Ureter (tissue), 1 donor: ENCODE measurements at regions not wholly inside any gene's neighbourhood (a gene's known extent, or its start where the extent isn't known, plus 50 kb on each side); places are given as distances from the start of the nearest gene placed in this dataset.
"Not testable (repeated sequence)": the region's sequence is repeated elsewhere in the genome, so short reads cannot be mapped to it uniquely, and the experiment has no call there.

Experiments used
- DNase-seq: peaks from one replicate; pipeline ENCODE4 v3.0.0-alpha.2; 2020; ENCODE audit warnings: low spot score
- donor health status: DM: yes; HTN: yes; CAD: no.

DNA sequence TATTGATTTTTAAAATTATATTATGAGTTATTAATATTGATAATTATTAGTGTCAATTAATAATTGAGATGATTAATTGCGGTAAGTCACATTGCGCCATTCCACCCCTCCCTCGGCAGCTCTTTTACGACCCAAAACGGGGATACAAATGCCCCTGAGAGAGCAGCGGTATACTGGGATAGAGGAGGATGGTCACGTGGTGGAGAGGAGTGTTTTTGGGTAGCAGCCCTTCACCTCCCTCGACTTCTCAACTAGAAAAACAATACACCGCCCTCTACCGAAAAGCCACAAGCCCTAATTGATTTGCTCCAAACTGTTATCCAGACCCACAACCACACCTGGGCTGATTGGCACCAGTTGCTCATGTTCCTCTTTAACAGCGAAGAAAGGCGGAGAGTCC, 71.0 kb downstream of the DAPL1 start:
- DNase-seq, result not testable (repeated sequence)

DNA sequence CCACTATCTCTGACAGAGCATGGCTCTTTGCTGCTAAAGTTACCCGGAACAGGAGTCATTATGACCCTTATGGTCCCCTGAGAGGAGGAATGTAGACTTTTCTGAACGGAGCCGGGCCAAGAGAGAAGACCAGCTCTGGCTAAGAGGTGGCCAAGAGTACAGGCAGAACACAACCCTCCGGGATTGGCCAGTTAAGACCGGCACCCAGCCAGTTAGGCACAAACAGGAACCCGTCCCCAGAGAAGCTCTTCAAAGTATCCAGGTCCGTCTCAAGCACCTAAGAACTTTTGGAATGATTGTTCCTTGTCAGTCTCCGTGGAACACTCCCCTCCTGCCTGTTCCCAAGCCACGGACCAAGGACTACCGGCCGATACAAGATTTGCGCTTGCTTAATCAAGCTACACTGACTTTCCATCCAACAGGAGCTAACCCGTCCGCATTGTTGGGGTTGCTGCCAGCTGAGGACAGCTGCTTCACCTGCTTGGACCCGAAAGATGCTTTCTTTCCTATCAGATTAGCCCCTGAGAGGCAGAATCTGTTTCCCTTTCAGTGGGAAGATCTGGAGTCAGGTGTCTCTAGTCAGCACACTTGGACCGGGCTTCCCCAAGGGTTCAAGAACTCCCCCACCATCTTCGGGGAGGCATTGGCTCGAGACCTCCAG, 72.5 kb downstream of the DAPL1 start:
- DNase-seq, result not testable (repeated sequence)

DNA sequence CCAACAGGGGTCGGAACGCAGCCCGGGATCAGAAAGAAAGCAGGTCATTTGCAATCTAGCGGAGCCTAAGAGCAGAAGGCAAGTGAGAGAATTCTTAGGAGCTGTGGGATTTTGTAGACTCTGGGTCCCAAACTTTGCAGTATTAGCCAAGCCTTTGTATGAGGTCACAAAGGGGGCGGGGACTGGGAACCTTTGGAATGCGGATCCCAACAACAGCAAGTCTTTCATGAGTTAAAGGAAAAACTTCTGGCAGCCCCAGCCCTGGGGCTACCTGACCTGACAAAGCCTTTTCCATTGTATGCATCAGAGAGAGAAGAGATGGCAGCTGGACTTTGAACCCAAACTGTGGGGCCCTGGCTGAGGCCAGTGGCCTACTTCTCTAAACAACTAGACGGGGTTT, 73.3 kb downstream of the DAPL1 start:
- not testable (repeated sequence) for DNase-seq

DNA sequence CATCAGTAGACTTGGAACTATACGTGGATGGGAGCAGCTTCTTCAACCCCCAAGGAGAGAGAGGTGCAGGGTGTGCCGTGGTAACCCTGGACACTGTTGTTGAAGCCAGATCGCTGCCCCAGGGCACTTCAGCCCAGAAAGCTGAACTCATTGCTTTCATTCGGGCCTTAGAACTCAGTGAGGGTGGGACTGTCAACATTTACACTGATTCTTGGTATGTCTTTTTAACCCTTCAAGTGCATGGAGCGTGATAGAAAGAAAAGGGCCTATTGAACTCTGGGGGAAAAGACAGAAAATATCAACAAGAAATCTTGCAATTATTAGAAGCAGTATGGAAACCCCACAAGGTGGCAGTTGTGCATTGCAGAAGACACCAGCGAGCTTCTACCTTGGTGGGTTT, 74.0 kb downstream of the DAPL1 start:
- not testable (repeated sequence) for DNase-seq

DNA sequence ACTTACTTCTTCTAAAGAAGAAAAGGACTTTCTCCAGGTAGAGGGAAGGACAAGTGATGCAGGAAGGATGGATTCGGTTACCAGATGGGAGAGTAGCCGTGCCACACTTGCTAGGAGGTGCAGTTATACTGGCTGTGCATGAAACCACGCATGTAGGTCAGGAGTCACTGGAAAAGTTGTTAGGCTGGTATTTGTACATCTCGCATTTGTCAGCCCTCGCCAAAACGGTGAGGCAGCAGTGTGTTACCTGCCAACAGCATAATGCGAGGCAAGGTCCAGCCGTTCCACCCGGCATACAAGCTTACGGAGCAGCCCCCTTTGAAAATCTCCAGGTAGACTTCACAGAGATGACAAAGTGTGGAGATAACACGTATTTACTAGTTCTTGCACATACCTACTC, 74.5 kb downstream of the DAPL1 start:
- not testable (repeated sequence) for DNase-seq

DNA sequence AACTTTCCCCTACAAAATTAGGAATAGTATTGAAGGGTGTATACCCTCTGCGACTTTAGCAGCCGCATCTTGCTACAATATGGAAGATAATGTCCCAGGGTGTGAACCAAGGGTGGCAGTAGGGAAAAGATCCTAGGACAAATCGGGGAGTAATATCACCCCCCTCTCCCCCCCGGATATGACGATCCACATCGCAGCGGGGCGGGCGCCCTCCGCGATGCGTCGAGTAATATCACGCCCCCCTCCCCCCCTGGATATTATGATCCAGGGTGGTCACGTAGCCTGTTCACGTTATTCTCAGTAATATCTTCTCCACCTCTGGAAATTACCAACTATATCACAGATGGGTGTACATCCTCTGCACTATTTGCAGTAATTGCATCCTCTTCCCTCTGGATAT, 82.9 kb downstream of the DAPL1 start:
- DNase-seq, result no peak

DNA sequence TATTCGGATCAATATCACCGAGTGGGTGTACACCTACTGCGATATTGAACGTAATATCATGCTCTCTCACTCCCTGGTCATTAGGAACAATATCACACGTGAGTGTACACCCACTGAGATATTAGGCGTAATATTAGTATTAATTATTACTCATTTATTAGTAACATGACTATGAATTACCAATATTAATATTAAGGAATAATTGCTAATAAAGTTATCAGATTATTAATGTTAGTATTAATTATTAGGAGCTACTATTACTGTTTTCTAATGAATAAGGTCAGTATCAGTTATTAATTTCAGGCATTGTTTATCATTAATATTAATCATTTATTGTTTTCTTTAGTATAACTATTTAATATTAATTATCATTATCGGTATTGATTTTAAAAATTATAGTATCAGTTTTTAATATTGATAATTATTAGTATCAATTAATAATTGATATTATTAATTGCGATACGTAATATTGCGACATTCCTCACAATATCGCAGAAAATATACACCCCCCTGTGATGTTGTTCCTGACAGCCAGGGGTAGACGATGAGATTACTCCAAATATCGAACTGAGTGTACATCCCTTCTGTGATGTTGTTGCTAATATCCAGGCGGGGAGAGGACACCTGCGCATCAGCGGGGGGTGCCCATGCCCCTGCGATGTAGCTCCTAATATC, 84.2 kb downstream of the DAPL1 start:
- DNase-seq, result no peak

DNA sequence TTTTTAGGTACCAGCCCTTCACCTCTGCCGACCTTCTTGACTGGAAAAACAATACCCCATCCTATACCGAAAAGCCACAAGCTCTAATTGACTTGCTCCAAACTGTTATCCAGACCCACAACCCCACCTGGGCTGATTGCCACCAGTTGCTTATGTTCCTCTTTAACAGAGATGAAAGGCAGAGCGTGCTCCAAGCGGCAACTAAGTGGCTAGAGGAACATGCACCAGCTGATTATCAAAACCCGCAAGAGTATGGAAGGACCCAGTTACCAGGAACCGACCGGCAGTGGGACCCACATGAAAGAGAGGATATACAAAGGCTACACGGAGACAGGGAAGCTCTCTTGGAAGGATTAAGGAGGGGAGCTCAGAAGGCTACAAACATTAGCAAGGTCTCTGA, 86.1 kb upstream of the TANC1 start:
- DNase-seq, result no peak

DNA sequence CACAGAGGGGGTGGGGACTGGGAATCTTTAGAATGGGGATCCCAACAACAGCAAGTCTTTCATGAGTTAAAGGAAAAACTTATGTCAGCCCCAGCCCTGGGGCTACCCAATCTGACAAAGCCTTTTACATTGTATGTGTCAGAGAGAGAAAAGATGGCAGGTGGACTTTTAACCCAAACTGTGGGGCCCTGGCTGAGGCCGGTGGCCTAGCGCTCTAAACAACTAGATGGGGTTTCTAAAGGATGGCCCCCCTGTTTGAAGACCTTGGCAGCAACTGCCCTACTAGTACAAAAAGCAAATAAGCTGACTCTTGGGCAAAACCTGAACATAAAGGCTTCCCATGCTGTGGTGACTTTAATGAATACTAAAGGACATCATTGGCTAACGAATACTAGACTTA, 83.9 kb upstream of the TANC1 start:
- DNase-seq, result not testable (repeated sequence)

DNA sequence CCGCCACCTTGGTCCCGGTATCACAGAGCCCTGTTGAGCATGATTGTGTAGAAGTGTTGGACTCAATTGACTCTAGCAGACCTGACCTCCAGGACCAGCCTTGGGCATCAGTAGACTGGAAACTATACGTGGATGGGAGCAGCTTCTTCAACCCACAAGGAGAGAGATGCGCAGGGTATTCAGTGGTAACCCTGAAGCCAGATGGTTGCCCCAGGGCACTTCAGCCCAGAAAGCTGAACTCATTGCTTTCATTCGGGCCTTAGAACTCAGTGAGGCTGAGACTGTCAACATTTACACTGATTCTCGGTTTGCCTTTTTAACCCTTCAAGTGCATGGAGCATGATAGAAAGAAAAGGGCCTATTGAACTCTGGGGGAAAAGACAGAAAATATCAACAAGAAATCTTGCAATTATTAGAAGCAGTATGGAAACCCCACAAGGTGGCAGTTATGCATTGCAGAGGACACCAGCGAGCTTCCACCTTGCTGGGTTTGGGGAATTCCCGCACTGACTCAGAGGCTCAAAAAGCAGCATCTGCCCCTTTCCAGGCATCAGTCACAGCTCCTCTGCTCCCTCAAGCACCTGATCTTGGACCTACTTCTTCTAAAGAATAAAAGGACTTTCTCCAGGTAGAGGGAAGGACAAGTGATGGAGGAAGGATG, 83.3 kb upstream of the TANC1 start:
- DNase-seq, result not testable (repeated sequence)

DNA sequence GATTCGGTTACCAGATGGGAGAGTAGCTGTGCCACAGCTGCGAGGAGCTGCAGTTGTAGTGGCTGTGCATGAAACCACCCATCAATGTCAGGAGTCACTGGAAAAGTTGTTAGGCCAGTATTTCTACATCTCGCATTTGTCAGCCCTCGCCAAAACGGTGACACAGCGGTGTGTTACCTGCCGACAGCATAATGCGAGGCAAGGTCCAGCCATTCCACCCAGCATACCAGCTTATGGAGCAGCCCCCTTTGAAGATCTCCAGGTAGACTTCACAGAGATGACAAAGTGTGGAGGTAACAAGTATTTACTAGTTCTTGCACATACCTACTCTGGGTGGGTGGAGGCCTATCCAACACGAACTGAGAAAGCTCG, 82.8 kb upstream of the TANC1 start:
- peak; percentile 63 for DNase-seq

DNA sequence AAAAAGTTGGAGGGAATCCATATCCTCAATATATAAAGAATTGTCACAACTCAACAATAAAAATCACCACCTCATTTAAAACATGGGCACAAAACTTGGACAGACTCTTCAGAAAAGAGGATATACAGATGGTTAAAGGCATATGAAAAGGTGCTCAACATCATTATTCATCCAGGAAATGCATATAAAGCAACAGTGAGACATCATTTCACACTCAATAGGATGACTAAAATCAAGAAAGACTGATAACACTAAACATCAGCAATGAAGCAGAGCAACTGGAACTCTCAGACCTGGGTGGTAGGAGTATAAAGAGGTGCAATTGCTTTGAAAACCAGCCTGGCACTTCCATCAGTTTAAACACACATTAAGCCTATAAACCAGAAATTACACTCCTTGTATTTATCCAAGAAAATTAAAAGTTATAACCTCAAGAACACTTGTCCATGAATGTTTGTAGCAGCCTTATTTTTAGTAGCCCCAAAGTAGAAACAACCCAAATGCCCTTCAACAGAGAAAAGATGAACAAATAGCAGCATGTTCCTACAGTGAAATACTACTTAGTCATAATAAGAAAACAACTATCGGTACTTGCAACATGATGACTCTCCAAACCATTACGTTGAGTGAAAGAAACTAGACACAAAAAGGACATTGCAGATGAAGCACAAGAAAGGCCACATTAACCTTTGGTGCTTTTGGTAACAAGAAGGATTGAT, 79.1 kb upstream of the TANC1 start:
- no peak for DNase-seq

DNA sequence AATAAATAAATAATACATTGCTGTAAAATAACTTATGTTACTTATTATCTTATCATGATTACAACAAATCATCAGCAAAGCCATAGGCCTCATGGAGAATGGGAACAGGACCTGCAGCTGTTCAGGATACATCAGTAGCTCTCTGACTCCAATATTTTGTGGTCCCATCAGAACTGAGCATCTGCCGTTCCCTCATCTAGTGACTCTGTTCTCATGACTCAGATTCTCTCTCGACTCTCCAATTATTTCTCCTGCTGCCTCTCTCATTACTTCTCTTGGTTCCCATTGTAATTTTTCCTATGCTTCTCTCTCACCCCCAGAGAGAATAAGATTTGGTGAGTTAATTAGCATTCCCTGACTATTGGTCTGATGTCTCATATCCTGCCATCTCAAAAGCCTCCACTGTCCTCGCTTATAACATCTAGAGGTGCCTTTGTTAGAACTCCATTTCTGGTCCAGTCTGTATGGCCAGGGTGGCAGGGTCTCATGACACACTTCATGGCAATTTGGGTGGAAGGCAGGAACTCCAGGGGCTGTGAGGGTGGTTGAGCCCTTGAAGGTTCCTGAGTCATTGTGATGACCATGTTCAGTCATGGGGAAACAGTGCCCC, 78.0 kb upstream of the TANC1 start:
- no peak for DNase-seq

DNA sequence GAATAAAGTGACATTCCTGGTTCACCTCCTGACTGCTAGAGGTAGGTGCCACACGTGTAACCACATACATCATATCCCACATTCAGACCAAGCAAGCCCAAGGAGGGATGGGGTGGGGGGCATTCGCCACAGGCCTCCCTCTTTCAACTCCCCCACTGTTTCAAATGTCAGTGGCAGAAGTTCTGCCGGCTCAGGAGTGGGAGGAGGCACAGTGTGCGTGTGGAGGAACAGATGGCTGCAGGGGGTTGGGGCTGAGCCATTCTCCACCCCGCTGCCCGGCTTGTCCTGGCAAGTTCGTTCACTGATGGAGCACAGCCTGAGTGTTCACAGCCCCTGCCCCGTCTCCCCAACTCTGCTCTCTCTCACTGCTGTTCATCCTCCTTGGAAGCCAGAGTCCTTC, 75.4 kb upstream of the TANC1 start:
- peak; percentile 65 for DNase-seq

DNA sequence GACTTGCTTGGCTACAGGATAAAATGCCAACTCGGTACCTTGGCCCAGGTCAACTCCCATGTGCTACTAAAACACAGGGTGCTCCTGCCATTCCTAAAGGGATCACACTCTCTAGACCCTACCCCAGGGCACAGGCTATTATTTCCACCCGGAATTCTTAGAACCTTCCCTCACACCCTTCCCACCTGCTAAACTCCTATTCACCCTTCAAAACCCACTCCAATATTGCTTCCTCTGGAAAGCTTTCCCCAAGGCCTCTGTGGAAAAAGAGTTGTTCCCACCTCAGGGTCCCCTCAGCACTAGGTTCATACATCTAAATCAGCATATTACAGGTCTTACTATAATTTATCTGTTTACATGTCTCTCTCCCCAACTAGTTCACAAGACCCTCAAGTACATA, 75.0 kb upstream of the TANC1 start:
- no peak for DNase-seq

DNA sequence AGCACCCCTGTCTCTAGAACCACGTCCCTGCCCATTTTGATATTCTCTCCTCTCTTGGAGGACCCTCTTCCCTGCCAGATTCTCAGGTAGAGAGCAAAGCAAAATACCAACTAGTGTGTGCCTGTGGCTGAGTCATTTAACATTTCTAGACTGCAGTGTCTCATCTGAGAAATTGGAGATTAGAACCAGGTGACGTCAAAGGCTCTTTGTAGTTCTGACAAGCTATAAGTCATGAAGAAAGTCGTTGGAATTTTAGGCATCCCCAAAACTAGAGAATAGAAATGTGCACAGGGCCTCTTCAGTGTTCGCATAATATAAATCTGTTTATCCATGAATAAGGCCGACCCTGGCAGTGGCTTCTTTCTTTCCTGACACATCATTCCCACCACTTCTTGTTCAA, 74.4 kb upstream of the TANC1 start:
- no peak for DNase-seq

DNA sequence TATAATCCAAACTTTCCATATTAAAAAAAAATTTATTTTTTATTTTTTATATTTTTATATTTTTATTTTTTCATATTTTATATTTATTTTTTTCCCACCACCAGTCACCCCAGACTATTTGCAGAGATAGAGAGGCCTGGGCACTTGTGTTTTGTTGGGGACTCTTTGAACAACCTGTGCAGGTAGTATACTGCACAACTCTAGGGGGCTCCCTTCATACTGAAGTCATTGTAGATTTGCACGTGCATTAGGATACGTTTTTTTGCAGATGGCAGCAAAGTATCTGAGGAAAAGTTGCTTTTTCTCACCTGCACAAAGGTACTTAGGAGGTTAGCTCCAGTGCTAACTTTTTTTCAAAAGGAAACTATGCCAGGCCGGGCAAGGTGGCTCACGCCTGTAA, 73.9 kb upstream of the TANC1 start:
- DNase-seq, result no peak

DNA sequence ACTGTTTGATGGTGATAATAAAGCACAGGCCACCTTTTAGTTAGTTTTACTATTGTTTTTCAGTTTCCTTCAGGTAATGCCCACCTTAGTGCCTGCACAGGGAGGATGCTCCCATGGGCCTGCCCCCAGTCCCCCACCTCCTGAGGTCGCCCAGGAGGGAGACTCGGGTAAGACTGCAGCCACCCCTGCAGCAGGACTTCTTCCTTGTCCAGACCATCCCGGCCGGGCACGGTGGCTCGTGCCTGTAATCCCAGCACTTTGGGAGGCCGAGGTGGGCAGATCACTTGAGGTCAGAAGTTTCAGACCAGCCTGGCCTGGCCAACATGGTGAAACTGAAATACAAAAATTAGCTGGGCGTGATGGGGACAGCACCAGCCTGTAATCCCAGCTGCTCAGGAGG, 68.1 kb upstream of the TANC1 start:
- no peak for DNase-seq

DNA sequence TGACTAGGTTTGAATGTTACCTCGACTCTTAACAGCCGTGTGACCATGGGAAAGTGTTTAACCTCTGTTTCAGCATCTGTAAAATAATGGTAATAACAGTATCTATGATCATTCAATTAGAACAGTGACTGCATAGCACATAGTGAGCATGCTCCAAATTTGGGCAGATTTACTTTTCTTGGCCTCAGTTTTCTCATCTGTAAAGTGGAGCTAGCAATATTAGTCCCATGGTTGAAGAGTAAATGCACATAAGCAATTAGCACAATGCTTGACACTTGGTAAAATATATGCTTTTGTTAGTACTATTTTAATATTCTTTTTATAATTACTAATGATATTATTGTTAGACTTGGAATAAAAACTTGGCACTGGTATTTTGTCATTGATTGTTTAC, 66.4 kb upstream of the TANC1 start:
- DNase-seq, result no peak

DNA sequence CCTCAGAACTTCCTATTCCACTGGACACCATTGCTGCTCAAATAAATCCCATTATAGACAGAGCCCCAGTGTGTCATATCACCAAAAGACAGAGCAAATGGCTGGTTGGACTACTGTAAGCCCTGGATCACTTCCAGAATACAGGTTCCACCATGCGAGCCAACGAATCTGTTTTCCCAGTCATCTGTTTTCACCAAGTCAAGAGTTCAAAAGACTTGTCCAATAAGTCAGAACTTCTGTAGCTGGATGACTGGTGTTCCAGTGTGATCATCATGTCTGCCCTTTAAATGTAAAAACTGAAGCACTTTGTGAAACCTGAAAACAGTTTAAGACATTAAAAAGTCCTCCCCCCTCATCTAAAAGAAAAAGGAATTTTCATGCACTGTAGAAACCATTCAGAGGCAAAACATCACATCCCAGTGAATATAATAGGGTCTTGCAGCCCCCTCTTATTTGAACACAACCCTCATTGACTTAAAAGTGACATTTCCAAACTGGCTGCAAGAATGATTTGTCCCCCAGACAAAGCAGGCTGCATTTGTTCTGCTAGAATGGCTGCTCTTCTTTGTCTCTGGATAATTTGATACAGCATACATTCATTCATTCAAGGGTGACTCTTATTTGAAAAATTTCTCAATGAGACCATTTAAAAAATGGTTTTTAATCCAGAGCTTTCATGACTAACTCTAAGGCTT, 64.6 kb upstream of the TANC1 start:
- no peak for DNase-seq

DNA sequence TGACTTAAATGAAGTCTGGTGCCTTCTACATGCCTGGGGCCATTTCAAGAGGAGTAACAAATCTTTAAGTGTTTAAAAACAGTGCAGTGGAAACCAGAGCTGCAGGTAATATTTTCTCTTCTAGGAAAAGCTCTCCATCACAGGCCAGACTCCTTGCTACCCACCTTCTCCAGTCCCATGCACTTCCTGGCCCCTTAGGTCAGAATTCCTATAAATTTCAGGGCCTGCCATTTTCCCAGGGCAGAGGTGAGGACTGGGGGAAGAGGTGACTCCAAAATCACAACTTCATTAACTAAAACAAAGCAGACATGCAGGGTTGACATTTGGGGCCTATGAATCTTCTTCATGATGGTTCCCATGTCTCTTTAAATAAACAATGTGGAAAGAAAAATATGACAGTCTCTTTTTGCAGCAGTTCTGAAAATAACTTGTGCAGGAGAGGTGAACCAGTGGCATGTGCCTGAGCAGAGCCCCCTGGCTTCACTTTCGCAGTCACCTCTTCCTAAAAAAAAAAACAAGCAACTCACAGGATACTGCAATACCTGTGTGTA, 63.7 kb upstream of the TANC1 start:
- no peak for DNase-seq
